GM12892 (cell line): ENCODE measurements at regions not wholly inside any gene's neighbourhood (a gene's known extent, or its start where the extent isn't known, plus 50 kb on each side); places are given as distances from the start of the nearest gene placed in this dataset.

Experiments used
- POLR2A ChIP-seq: IDR thresholded peaks from 2 replicates; pipeline ENCODE4 v1.6.1; 2011; ENCODE audit warnings: low read depth, low read length, control low read depth
- POLR2AphosphoS5 ChIP-seq: IDR thresholded peaks from 2 replicates; pipeline ENCODE4 v1.6.1; 2011; ENCODE audit warnings: low read depth, low read length, control low read depth

DNA sequence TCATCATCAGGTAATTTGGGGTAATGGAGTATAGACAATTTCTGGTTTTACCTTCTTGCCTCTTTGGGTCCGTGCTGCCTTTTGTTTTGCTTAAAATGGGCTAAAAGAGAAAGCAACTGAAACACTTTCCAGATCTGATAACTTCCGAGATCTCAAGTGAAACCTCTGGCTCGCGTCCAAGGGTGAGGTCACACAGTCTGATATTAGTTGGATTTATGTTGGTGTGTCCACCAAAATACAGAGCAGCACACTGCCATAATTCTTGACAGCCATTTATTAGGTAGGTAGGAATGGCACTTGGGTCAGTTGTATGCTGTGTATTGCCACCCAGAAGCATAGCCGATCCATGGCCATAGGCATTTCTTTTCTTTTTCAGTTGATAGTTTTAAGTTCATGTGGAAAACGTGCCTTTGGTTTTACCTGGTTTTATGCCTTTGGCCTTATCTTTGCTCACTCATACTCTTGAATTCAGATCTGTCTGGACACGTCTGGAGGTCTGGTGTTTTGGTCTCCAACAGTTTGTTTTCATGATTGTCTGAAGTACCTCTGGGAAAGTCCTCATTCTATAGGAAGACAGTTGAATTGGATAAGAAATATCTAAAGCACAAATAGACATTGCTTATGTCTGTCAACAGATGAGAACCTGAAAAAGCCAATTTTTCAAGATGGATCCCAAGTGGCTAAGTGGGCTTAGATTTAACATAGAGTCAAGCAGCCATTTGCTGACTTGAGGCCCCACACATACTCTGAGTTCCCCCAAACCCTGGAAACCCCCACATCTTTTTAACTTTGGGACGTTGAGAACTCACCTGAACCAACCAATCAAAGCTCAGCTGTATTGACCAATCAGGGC, 320.8 kb downstream of the SOX4 start:
- TF ChIP-seq POLR2A (no peak), POLR2AphosphoS5 (no peak)
